CD4-positive, alpha-beta T cell treated with Interleukin-6 for 4 hours (primary cell): ENCODE measurements at regions not wholly inside any gene's neighbourhood (a gene's known extent, or its start where the extent isn't known, plus 50 kb on each side); places are given as distances from the start of the nearest gene placed in this dataset.
"Not testable (repeated sequence)": the region's sequence is repeated elsewhere in the genome, so short reads cannot be mapped to it uniquely, and the experiment has no call there.

Source experiments
- DNase-seq: peaks from one replicate; pipeline ENCODE4 v3.0.0-alpha.2; 2020; ENCODE audit warnings: mixed read lengths

DNA sequence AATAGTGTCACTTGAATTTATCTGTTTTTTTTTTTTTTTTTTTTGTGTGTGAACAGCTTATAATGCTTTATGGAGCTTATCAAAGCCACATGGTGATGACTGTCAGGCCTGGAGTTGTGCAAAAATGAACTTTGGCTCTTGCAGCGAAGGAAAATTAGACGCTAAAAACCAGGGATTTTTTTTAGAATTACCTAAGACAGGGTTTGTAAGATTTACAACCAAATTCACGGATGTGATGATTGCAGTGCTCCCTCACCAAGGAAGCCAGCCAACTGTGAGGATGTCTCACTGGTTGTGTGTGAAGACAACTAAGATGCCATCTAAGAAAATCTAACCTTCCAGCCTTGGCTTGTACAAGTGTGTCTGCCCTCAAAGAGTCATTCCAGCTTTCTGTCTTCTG lies 127.1 kb upstream of the SLC4A4 start:
- DNase-seq: no peak

DNA sequence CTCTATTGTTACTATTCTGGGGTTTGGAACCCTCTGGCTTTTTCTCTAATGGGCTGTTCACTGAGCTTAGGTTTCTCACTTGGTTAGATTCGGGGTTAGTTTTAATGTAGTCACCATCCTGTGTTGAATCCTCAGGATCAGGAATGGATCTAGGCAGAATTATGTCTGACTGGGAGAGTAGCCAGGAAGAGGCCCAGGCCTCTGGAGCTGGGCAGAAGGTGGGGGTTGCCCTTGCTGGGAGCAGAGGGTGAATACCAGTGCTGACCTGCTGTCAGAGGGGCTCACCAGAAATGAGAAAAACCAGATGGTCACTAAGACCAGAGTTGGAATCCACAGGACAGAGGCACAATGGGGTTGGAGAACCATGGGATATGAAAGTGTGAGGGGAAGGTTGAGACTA lies 126.6 kb upstream of the SLC4A4 start:
- DNase-seq: no peak

DNA sequence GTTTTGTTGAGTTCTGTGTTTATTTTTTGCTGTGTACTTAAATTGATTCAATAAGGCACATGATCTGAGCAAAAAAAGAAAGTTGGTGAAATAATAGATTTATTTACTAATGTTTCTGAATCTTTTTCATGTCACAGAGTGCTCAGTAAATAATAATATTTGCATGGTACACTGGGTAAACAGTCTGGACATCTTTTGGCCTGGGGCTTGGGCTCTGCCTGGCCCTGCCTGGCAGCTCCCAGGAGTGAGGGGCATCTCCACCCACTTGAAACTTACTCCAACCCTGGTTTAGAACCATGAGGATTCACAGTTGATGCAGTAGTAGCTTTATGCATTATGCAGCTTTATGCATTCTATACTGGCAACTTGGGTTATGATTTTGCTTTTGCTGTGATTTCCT lies 124.2 kb upstream of the SLC4A4 start:
- no peak for DNase-seq

DNA sequence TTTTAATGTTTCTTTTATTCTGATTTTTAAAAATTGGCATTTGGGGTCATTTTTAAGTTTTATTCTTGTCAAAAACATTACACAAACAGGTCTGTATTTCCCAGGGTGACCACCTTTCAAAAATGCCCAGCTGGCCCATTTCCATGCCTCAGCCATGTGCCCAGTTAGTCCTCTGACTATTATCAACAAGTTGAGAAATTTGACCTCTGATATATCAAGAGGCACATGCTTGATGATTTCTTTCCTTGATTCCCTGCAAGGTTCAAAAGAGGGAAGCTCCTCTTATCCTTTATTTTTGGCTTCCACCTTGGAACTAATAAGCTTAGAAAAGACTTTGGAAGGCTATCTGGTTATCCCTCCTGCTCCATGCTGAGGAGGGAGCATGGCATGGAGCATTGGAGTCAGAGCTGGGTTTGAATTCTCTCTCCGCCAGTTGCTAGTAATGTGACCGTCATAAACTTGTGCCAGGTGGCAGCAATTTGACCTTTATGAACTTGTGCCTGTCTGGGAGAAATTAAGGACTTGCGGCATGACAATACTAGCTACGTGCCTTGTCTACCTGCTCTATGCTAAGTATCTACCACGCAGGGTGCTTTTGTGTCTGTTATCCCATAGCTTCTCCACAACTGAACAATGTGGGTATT lies 122.4 kb upstream of the SLC4A4 start:
- DNase-seq: no peak

DNA sequence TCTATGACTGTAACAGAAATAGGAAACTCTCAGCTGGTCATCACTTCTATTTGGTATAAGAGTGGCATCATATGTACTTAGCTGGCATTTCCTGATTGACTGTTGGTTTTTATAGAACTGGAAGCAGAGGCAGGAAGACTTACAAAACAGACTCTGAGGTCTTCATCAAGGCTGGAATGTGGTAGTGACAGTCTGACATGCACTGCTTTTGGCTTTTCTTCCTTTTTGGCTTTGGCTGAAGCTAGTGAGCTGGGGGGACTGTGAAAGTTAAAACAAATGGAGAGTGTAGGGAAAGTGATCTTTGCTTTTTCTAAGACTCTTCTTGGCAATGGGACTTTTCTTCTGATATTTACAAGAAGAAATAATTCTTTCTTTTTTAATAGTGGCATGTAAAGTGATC lies 121.1 kb upstream of the SLC4A4 start:
- DNase-seq: no peak

DNA sequence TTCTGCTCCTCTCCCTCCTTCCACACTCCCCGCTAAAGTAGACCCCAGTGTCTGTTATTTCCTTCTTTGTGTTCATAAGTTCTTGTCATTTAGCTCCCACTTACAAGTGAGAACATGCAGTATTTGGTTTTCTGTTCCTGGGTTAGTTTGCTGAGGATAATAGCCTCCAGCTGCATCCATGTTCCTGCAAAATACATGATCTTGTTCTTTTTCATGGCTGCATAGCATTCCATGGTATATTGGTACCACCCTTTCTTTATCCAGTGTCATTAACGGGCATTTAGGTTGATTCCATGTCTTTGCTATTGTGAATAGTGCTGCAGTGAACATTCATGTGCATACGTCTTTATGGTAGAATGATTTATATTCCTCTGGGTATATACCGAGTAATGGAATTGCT lies 118.0 kb upstream of the SLC4A4 start:
- not testable (repeated sequence) for DNase-seq

DNA sequence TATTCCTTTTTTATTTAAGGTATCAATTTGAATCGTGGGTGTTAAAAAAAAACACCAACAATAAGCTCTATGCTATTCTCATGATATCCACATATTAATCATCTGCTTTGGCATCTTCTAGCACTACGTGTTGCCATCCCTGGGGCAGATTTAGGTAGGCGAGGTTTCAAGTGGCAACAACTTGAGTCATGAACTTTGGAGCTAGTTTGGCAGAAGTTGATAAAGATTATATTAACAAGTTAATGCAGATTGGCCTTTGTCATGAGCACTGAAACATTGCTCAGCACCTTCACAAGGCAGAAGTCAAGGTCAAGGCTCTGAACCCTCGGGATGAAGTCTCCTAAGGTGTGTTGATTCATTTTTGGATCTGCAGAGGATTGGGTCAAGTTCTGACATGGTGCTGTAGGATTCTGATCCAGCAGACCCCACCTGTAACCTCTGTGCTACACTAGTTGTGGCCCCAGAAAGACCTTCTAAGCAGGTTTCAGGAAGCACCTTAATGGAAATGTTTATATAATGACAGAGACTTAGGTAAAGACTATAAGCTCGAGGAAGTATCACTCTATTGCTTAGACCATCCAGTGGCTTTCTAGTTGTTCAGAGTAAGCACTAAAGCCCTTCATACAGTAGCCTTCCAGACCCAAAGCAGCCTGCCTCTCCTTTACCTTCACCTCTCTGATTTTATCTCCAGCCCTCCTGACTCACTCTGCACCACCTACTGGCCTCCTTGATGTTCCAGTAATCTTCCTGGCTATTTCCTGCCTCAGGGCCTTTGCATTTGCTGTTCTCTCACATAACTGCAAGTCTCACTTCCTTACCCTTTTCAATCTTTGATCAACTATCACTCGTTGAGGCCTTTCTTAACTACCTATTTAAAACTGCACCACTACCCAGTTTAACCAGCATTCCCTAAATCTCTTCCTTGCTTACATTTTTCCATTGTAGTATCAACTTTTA lies 117.0 kb upstream of the SLC4A4 start:
- no peak for DNase-seq

DNA sequence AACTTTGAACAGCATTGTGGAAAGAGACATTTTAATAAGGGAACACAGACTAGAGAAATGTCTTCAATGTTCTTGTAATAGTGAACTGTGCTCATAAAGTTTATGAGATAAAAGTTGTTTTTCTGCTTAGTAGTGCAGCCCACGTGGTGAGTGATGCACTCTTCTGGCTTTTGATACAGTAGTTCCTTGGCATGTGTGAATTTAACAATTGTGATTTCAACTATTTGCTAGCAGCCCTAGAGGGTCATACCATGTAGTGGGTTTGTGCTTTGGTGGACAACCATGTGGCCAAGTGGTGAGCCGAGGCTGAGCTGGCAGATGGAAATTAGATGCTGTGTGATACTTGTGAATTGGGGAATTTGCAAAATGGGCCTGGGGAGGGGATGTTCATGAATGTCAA lies 116.2 kb upstream of the SLC4A4 start:
- no peak for DNase-seq

DNA sequence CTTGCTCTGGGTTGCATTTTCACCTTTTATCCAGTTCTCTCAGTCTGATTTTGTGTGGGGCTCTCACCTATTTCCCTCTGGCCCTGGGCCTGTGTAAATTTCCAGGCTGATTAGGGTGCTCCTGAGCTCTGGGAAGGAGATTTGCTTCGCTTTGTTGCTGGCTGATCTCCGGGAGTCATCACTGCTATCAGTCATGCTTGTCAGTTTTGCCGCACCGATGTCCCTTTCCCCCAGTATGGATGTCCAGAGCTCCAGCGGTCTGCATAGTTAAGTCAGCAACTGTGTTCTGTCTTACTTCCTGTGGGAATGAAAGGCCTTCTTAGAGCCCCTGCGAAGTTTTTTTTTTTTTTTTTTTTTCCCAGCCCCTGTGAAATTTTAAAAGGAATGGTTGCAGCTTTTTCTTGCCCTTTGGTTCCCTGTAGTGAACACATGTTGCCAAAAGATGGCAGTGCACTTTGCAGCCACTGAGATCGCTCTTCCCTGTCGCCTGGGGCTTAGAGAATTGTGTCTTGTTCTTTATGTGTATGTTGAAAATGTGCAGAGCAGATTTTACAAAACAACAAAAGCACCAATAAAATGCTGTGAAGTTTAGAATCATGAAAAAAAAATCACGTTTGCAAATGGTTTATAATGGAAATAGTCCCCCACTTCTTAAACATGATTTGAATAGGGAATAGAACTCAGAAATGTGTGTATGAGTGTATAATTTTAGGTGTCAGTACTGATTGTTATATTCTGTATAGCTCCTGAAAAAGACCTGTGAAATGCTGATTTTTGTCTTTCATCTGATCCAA lies 109.1 kb upstream of the SLC4A4 start:
- no peak for DNase-seq

DNA sequence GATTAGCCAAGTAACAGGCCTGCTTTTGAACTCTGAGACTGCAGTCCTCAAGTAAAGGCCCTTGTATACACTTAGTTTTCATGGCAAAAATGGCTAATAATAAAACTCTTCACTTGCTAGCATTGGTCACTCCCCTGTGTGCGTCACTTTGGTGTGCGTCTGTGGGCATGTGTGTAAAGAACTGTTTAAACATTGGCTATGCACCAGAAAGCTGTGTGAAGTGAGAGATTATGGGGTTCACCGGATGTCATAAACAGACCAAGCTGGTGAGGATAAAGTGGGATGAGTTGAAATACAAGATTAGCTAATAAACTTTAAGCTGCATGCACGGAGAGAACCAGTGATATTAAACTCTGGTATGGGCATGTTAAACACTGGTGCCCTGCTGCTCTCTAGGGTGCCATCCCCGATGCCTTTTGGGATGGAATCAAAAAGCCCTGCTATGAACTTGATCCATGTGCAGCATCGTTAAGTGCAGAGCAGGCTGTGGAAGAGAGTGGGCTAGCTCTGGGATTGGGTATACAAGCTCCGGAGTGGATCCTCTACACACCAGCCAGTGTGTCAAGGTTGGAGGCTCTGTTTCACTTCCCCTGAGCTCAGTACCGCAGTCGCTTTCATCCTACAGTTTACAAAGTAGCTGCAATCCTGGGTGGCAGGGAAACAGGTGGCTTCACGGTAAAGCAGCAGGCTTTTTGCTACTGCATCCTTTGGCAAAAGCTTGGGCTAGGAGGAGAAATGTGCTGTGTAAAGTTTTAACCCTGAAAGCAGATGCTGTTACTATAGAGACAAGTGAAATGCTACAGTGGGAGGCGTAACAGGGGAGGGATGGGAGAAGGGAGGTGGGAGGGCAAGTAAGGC lies 108.3 kb upstream of the SLC4A4 start:
- DNase-seq: no peak

DNA sequence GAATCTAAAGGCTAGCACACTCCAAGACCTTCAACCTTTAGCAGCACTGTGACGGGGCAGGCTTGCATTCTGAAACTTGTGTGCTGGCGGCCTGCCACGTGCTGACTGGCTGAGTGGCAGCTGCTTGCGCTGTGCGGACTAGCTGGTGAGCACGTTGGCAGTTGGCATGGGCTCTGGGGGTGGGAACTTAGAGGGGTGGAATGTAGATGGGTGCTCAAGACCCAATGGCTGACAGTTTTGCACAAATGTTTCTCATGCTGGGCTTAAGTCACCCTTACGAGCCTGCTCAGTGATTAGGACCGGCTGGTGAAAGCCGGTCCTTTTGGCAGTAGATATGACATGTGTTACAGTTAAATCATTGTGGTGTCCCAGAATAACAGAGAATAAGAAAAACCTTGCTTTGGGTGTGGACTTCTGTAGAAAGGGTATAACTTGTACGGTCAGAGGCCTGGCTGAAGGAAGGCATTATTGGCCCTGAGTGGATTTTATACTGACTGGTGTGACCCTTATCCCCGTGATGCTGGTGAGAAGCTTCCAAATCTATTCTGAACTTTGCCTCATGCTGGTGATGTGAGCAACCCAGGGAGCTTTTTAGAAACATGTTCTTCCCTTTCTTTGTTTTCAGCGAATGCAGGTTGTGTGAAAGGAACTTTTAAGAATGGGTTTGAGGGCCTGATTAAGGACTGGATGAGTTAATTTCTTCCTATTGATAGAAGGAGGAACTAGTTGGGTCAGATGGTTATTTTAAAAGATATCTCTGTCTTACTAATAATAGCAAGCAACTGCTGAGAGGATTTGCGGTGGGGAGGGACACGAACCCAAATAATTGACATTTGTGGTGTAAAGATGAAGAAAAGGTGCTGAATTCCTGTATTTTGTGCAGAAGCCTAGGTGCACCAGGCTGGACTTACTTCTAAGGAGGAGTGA lies 107.4 kb upstream of the SLC4A4 start:
- DNase-seq: no peak

DNA sequence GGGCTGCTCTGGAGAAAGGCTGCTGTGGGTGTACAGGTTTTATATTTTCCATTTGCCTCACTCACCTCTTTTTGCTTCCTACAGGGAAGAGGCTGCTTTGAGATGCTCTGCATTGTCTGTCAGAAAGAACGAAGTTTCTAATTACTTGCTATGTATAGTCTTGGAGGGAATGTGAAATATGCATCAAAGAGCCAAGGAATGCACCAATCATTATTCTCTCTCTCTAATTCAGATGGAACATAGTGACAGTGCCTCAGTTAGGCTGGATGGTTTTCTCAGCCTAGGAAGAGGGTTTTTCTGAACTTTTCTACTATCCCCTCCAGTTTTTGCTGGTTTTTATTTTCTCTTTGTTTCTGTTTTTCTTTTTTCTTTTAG lies 106.8 kb upstream of the SLC4A4 start:
- DNase-seq: no peak

DNA sequence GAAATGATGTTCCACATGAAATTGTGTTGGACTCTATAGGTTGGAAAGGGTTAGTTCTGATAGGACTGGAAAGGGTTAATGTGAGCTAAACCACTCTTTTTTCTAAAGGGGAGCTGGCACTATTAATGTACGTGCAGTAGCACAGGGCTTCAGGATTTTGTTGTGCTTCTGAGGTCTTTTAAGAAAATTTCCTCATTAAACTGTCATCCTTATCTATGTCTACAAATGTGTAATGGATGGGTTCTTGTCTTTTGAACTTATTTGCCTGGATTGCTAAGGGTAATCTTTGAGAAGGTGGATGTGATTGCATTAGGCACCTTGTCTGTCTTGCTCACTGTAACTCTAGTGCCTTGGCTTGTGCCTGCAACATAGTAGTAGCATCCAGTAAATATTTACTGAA lies 106.0 kb upstream of the SLC4A4 start:
- no peak for DNase-seq

DNA sequence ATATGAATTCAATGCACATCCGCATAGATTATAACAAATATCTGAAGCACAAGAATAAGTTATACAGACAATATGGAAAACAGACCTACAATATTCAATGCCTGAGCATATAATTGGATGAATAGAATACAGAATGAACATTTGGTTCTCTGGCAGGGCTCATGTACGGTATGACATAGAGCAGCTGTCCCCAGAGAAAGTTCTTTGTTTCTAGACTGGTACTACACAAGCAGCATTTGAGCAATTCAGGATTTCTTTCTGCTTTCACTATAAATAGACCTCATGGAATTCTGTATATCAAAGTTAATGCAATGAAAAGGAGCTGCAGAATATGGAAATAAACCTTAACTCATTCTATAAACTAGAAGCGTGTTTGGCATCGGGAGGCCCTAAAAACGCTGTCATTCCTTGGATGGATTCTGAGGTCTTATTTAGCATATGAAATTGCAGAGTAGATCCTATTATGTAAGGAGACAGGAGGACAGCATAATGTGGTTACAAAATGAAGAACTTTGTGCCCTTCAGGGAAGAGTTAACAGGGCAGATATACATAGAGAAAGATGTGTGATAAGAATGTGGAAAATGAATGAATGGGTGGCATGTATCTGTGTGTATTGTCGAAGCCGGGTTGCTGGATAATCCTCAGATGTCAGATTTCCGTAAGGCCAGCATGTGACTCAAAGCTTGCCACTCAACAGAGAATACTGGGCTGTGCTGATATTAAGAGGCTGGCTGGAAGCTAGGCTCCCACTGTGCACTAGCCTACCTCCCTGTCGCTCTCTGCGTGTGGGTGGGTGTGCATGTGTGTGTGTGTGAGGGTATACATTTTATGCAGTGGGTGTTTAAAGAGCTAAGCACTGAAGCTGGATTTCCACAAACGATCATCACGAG lies 103.3 kb upstream of the SLC4A4 start:
- no peak for DNase-seq

DNA sequence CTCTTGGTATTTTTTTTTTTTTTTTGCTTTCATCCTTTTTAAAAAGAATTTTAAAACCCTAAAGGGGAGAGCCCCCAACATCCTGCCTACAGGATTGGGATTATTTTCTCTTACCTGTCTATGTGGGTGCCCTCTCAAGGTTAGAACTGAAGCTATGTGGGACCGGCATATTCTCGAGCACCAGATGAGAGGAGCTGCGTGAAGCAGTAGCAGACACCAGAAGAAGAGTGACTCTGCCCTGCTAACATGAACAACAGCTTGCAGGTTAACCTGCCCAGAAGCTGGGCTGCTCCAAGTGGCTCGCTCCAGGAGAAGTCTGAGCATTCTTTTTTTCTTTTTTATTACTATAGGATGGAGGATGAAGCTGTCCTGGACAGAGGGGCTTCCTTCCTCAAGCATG lies 102.6 kb upstream of the SLC4A4 start:
- no peak for DNase-seq

DNA sequence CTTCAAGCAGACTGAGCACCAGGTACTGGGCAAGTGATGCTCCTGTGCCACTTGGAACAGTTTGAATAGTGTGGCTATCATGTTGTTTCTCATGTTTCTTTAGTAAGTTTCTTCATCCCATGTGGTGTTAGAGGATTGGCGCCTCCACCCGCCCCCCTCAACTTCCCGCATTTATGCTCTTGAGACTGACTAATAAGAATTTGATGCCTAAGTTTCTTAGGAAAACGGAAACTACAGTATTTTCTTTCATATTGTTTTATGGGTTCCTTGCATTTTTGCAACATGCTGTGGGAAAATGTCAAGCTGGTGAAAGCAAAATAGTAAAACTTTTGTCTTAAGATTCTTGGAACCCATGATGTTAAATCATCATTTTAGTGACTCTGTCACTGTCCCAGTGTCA lies 101.2 kb upstream of the SLC4A4 start:
- DNase-seq: no peak

DNA sequence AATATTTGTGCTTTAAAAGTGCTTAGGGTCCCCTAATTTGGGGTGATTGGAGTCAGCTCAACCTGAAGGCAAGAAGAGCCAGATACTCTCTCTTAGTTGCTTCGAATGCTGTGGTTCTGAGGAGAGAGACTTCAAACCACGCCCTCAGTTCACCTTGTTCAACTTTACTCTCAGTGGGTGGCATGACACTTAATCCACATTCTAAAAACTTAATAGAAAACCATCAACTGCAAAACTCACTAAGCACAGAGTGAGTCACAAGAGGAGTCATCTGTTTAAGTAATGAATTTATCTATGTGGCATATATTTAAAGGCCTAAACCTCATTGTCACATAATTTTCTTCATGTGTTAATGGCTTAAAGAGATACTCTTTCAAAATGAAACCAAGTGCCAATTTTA lies 99.5 kb upstream of the SLC4A4 start:
- no peak for DNase-seq

DNA sequence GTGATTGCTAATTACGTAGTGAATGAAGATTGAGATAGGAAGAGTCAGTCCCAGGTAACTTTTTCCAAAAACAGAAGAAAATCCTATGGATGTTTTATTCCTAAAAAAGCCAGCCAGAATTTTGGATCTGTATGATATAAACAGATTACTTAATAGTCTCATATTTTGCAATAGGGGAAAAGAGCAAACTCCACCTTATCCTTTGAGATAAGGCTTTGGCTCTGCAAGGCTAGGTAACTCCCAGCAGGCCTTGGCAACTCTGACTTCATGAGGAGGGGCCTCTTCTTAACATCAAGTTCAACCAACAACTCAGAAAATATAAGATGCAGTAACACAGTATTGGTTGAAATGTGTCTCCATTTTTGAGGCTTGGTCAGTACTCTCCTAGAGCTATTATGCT lies 98.7 kb upstream of the SLC4A4 start:
- no peak for DNase-seq

DNA sequence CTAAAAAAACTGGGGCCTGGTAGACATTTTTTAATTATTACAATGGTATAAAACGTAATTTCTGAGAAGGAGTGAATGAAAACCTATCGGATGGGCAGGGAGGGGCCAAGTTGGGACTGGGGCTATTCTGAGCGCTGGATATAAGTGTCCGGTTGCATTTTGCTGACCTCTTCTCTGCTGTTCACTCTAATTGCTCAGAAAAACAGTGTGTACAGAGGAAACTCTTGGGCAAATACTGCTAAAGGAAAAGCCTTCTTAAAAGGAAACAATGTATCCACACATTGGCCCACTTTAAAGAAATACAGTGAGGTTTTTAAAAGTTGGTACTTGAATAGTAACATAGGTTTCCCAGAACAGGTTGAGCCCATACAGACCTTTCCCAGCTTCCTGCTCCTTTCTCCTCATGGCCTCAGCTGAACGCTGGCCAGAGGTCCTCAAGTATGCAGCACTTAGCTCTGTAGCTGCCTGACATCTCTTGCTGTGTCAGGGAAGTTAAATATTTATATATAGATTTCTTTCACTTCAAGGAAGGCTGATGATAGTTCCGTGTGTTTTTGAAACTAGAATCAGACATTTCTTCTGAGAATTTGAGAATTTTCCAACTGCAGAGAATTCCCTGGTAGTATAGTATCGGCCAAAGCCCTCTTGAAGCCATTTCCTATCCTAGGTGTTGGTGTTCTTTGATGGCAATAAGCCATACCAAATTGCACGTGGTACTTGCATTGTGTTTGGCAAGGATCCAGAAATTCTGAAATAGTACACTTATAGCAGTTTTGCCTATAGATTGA lies 97.1 kb upstream of the SLC4A4 start:
- DNase-seq: no peak
